Spleen (tissue), 7 donors: ENCODE measurements at regions not wholly inside any gene's neighbourhood (a gene's known extent, or its start where the extent isn't known, plus 50 kb on each side); places are given as distances from the start of the nearest gene placed in this dataset.

Experiments
- POLR2A ChIP-seq, 3 donors: fragments of 450-650 bp; IDR thresholded peaks; one replicate each; pipeline ENCODE4 v1.5.1; 2017; ENCODE audit warnings: antibody characterized with exemption in 3 of 3, mild to moderate bottlenecking in 1 of 3
- POLR2AphosphoS5 ChIP-seq, 3 donors: sonication (generic); formaldehyde crosslinking; IDR thresholded peaks; one replicate each; pipeline ENCODE4 v1.5.1; 2017; ENCODE audit warnings: antibody characterized with exemption in 3 of 3
- TF ChIP-seq, protein P1 (sequence below), 11 experiments: fragments of 200-600 bp in 7 of 11; fragments of 450-650 bp in 4 of 11; sonication (generic) in 4 of 11; IDR thresholded peaks in 8 of 11; conservative IDR thresholded peaks in 3 of 11; 1 replicate in 7 of 11; 2 replicates in 4 of 11; pipeline versions ENCODE4 v1.4.0 to v1.8.0; 2016 to 2021; ENCODE audit warnings: antibody characterized with exemption in 11 of 11, inconsistent platforms in 4 of 11, mild to moderate bottlenecking in 1 of 11
- donor health status: DM: no; HTN: no; CAD: no; lungs with moderate emphysema.
- donor health status: DM: no; HTN: no; CAD: no.
- donor health status: DM: no; HTN: no; CAD: no.

DNA sequence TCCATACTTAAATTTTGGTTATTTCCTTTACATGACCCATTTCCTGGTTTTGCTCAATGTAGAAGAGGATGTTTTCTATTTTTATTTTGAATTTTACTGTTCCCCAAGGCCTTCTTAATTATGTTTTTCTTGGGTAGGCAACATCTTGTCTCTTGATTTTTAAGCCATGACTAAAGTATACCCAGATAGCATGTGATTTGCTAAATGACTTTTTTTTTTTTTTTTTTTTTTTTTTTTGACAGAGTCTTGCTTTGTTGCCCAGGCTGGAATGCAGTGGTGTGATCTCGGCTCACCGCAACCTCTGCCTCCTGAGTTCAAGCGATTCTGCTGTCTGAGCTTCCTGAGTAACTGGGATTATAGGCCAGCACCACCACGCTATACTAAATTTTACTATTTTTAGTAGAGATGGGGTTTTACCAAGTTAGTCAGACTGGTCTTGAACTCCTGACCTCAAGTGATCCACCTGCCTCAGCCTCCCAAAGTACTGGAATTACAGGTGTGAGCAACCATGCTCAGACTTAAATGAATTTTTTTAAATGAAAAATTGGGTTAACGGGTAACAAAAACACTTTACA, 198.6 kb upstream of the DAB2 start:
- TF ChIP-seq POLR2A (IDR thresholded peaks at IDR 0.05): no peak
- TF ChIP-seq, protein P1, sequence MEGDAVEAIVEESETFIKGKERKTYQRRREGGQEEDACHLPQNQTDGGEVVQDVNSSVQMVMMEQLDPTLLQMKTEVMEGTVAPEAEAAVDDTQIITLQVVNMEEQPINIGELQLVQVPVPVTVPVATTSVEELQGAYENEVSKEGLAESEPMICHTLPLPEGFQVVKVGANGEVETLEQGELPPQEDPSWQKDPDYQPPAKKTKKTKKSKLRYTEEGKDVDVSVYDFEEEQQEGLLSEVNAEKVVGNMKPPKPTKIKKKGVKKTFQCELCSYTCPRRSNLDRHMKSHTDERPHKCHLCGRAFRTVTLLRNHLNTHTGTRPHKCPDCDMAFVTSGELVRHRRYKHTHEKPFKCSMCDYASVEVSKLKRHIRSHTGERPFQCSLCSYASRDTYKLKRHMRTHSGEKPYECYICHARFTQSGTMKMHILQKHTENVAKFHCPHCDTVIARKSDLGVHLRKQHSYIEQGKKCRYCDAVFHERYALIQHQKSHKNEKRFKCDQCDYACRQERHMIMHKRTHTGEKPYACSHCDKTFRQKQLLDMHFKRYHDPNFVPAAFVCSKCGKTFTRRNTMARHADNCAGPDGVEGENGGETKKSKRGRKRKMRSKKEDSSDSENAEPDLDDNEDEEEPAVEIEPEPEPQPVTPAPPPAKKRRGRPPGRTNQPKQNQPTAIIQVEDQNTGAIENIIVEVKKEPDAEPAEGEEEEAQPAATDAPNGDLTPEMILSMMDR (IDR thresholded peaks at IDR 0.05 in 8 of 11, conservative IDR thresholded peaks at IDR 0.05 in 3 of 11): no peak
- TF ChIP-seq POLR2AphosphoS5 (IDR thresholded peaks at IDR 0.05): no peak
